Stimulated activated CD4-positive, alpha-beta T cell treated with anti-CD3 and anti-CD28 coated beads, Interleukin-12 subunit alpha, Interleukin-12 subunit beta, amount 100 ng/mL, for 24 hours (primary cell): ENCODE measurements at regions not wholly inside any gene's neighbourhood (a gene's known extent, or its start where the extent isn't known, plus 50 kb on each side); places are given as distances from the start of the nearest gene placed in this dataset.
"Not testable (repeated sequence)": the region's sequence is repeated elsewhere in the genome, so short reads cannot be mapped to it uniquely, and the experiment has no call there.

Experiments used
- DNase-seq, 2 experiments: peaks; one replicate each; pipeline ENCODE4 v3.0.0-alpha.2; 2020; ENCODE audit warnings: low read depth in 2 of 2

DNA sequence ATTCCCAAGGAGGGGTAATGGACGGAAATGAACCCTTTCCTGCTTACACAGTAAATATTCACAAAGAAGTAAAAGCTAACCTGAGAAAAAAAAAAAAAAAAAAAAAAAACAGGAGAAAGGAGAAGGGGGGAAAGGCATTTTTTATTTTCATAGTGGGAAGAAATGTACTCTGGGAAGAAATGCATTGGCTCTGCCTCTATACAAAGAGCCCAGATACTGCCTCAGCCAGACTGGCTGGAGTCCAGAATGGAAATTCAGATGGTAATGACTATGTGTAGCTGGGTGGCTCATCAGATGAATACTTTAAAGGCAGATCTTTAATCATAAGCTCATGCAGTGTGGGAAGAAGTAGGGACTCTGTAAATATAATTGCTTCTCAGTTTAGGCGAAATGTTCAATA lies 124.9 kb upstream of the ZNF608 start:
- DNase-seq: no peak

DNA sequence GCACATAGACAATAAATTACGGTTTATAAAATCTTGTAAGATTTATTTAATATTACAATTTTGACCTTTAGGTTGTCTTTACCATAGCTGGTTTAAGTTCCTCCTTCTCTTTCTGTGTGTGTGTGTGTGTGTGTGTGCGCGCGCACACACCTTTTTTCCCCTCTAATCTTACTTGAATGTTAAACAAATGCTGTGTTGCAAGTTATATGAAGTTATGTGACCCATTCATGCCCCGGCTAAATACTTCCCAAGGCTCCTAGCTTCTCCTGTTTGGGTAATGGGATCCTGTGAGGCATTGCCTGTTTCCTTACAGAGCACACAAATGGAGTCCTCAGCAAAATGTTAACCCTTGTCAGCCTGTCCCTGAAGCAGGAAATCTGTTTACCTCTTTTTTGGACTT lies 125.6 kb upstream of the ZNF608 start:
- no peak for DNase-seq

DNA sequence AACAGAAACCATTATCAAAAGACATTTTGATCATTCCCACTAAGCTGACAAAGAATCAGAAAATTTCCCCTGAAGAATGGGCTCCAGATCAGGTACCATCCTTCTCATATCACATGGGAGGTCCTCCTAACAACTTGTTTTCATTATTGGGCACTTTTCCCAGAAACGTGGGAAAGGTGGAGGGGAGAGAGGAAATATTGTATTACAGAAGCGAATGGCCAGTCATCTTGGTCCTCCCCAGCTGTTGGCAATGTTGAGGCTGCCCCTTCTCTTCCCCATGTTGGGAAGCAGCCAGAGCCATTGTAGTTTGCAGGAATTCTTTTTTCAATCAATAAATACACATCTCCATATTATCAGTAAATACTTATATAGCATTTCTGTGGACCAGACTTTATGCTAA lies 126.2 kb upstream of the ZNF608 start:
- DNase-seq: no peak

DNA sequence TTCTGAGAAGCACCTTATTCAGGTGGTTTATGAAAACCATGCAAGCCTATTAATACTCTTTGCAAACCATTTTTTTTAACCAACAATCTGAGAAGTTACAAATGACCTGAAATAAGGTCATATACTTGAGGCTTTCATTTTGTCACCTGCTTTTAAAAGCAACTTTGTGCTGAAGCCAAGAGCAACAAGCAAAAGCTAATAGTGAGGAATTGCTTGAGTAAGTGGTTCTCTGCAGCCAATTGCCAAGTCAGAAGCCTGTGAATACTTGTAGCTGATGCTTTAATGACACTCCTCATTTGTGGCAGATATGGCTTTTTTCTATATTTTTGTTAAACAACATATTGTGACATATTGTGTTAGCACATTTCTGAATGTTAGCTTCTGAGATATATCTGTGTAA lies 126.7 kb upstream of the ZNF608 start:
- DNase-seq: no peak

DNA sequence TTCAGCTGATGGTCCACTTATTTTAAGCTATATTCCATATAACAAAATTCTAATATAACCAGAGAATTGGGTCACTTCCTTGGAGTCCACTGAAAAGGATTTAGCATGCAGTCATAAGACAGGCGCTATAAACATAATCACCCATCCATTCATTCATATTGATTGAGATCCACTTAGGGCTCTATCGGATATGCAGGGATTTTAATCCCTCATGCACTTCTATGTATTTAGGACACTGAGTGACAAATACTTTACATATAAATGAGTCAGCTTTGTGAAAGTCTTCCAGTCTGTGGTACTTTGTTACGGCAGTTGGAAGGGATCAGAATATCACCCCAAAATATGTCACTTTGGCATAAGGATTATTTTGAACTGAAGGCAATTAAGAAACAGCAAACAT lies 127.3 kb upstream of the ZNF608 start:
- DNase-seq: no peak

DNA sequence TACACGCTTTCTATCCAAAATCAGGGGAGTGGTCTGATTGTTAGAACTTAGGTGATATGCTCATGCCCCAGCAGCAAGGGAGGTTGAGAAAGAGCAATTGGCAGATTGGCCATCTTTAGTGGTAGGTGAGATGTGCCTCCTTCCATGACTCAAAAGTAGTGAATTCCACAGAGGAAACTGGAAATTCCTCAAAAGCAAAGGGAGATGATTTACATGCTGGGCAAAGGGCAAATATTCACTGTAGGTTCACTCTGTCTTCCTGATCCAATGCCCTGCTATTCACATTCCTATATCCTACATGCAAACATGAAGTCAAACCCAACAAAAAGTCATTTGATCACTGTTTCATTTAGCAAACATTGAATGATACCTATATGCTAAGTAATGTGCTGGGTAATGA lies 130.1 kb upstream of the ZNF608 start:
- no peak for DNase-seq

DNA sequence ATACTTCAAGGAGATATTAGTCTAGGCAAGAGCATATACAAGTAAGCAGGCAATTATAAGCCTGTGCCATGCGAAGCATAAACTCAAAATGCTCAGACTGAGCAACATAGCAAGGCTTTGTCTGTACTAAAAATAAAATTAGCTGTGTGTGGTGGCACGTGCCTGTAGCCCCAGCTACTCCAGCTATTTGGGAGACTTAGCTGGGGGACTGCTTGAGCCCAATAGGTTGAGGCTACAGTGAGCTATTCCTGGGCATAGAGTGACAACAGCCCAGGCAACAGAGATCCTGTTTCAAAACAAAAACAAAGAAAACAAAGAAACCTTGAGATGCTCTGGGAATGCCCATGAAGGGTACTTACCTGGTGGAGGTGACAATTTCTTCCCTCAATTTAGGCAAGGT lies 130.5 kb upstream of the ZNF608 start:
- no peak for DNase-seq

DNA sequence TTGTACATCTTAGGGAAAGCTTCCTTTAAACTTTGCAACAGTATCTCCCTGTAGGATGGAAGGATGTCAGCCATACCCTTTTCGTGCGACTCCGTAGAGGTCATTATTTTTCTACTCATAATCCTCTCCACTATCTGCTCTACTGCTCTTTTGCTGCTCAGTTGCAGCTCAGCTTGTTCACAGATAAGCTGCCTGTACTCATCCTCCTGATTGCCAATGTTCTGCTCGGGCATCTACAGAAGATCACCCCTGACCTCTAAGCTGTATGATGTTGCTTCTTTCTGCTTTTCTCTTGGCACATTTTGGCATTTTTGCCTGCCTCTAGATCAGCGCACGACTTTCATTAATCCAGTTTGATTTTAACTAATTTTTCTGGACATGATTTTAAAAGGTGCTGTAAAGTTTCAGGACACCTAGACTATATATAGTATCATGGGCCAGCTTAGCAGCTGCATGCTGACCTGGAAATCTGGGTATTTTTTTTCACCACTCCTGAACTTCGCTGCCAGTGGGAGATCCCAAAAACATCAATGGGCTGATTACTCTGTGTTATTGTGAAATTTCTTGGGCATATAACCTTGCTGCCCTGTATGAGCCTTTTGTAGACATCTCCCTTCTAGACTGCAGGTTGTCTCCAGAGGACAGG lies 131.2 kb upstream of the ZNF608 start:
- no peak for DNase-seq

DNA sequence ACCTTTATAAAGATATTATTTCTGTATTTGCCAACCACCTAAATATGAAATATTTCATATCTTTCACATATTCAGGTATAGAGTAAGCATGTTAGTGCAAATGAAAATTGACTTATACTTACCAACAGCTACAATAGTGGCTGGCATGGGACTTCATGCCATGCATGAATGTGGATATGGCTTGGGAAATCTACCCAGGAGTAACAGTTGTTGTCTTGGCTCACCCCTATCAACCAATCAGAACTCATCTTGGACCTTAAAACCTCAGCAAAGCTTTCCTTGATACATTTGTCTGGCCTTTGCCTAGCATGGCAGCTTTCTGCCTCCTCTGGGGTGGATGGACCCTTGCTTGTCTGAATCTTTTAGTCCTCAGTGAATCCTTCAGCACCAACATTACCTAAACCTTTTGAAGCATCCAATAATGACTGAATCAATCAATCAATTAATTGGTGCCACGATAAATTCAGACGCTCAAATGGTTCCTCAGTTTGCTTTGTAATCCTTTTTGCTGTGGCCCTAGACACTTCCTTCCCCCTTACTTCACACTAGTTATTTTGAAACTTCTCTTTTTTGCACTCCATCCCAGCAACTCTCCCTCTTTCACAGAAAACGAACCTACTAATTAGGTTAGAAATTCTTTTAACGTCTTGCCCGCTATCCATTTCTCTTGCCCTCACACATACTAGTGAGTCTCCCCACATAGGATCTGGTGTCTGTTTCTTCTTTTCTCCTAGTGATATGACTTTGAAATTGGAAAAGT lies 132.3 kb upstream of the ZNF608 start:
- no peak for DNase-seq

DNA sequence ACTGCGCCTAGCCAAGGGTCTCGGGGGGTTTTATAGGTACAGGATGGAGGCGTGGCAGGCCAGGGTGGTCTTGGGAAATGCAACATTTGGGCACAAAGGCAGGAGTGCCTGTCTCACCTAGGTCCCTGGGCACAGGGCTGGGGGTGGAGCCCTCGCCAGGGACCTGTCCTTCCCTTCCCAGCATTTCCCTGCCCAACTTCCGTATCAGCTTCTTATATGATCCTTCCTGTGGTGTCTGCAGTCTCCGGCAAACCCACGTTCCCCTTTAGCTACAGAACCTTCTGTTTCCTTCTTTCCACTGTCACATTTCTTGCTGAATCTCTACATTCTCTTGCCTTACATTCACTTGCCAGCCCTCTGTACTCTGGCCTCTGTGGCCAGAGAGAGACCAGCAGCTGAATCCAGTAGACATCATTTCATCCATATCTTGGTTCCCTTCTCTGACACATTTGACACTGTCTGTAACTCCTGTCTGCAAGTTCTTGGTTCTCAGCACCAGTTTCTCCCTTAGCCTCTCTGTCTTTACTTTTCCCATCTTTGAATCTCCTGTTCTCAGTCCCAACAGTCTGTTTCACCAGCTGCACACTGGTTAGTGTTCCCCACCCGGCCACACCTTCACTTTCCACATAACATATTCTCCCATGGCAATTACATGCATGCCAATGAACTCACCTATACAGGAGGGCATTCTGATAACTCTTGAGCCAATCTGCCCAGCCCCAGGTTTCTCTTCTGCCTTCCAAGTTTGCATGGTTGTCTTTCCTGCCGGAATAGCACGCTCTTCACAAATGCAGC lies 134.7 kb upstream of the ZNF608 start:
- no peak for DNase-seq

DNA sequence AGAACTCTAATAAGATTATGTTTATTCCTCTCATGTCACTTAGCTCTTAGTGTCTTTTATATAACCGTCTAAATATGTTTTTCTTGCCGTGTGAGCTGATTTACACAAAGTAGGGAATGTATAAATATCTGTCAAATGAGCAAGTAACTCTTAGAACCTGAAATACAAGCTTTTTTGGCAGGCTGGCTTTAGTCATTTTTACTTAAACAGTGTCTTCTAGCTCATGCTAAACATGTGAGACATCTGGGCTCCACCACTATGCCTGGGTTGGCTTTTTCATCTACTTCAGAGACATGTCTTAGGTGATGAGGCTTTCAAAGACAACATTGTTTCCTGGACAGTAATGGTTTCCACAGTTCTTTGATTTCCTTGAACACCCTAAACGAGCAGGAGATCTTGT lies 137.2 kb upstream of the ZNF608 start:
- no peak for DNase-seq

DNA sequence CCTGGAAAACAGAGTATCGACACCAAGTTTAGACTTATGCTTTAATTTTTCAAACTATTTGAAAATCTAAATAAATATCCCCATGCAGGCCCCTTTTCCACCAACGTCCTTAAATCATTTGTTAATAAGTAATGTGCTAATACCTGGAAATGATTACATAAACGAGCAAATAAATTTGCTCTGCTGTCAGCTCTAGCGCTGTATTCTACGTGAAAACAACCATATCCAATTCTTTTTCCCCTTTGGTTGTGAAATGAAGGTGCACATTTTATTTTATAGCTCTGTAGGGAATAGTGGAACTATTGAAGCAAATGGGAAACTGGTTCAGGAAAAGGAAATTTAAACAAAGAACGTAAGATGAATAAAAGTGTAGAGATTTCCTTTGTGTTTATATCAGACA lies 137.7 kb upstream of the ZNF608 start:
- DNase-seq: no peak

DNA sequence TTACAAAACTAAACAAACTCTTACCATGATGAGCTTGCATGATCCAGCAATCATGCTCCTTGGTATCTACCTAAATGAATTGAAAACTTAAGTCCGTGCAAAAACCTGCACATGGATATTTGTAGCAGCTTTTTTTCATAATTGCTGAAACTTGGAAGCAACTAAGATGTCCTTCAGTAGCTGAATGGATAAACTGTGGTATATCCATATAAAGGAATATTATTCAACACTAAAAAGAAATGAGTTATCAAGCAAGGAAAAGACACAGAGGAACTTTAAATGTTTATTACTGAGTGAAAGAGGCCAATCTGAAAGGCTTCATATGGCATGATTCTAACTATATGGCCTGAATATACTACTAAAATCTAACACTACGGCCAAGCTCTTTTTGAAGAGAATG lies 139.1 kb upstream of the ZNF608 start:
- no peak for DNase-seq

DNA sequence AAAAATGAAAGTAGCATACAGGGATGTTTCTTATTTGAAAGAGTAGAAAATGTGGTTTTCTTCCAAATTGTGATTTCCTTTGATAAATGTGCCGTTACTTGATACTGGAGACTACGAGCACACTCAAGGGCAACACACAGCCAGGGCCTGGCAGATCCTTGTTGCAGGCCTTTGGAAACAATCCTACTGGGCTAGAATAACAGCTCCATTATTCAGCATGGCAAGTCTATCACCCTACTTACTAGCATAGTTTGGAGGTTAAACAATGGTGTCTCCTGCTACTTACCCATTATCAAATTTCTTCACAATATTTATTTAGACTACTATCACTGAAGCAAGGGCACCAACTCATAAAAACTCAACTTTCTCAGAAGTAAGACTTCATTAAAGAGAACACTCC lies 140.8 kb upstream of the ZNF608 start:
- no peak for DNase-seq

DNA sequence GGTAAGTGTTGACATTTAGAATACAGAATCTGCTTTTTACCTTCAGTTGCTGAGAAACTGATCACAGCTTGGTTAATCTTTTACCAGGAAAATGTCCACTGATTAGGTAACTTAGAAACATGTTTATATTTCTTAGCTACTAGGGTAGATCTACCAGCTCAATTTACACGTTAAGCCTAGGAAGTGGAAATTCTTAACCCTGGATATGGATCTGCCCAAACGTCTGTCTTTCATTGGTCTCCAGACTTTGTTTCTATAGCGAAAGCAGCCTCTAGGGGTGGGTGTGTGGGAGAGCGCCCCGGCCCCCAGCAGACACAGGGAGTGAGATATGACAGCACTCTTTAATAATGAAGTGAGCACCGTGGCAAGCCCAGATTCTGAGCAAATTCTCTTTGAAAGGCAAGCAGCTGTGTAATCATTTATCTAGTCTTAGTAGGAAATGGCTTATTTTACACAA lies 141.6 kb upstream of the ZNF608 start:
- DNase-seq: no peak

DNA sequence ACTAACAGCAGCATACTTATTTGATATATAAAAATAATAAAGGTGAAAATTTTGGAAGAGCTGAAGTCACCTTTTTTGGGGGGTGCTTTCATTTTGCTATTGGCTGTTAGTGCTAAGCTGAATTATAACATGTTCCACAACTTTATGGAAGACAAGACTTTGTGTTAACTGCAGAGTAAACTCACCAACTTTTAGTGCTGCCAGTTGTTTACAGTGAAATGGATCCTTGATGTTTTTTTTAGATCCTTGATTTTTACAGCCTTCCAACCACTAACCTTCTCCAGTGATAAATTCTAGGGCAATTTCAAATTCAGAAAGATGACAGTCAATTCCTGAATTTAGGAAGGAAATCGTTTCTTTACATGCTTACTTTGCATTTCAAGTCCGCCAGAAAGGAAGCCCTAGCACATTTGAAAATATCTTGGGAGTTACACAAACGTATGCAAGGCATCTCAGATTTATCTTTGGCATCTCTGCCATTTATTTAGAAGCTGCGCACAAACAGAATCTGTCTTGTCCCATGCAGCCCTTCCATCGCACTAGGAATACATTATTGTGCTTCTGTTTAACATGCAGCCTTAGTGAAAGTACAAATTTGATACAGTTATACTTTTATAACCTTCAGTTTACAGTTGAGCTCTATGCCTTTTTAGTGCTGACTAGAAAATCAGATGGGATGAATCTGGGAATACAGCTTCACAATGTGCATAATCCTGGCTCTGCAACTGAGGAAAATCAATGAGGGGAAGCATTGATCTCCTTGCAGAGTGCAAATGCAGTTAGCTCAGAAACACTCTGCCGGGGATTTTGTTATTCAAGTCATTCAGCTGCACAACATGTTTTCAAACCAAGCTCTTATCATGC lies 142.4 kb upstream of the ZNF608 start:
- no peak for DNase-seq

DNA sequence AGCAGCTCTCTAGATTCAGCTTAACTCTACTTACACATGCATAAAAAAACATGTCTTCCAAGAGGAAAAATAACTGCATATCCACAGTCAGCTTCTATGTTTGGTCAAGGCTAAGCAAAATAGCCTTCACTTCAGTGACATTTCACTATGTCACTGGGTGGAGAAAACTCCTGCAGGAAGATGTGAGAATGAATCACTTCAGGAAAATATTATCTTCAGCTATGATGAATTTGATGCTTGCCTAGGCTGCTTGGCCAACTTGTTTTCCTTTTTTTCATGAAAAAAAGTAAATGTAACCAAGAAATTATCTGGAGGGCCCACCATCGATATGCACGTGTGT lies 143.0 kb upstream of the ZNF608 start:
- no peak for DNase-seq

DNA sequence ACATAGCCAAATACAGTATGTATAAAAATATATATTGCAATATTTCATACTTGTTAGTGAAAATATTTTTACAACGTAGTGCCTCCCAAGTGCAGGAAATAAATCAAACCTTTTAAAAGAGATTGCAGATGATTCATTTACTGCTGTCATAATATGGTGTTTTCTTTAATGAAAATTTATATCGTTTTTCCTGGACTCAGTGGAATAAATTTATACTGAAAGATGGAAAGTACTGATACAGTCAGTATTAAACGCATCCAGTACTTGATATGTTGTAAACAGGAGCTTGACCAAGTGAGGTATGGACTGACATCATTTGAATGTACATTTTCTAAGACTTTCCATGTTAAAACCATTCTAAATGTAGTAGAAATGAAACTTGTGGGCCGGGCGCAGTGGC lies 143.4 kb upstream of the ZNF608 start:
- DNase-seq: no peak

DNA sequence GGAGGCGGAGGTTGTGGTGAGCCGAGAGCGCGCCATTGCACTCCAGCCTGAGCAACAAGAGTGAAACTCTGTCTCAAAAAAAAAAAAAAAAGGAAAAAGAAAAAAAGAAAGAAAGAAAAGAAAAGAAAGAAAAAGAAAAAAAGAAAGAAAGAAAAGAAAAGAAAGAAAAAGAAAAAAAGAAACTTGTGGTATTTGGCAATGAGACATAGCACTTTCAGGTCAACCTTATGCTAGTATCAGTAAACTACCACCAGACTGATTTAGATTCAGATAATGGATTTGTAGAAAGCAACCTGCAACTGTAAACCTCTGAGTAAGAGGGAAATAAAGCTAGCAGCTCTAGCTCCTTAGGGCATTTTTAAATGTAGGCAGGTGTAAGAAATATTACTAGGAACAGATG lies 144.0 kb upstream of the ZNF608 start:
- DNase-seq: not testable (repeated sequence)

DNA sequence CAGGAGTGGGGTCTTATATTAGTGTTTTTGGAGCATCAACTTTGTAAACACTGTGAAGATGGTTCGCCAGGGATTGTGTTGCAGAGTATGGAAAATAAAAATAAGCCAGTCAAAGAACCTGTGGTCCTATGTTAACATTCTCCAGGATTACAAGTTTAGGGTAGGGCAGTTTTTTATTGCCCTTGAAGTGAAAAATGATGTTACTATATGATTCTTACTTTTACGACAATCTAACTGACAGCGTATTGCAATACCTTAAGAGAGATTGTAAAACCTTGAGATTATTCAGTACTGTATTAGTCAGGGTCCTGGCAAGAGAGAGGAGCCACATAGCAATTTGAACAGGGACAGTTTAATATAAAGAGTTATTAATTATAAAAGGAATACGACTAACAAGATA lies 144.7 kb upstream of the ZNF608 start:
- no peak for DNase-seq

DNA sequence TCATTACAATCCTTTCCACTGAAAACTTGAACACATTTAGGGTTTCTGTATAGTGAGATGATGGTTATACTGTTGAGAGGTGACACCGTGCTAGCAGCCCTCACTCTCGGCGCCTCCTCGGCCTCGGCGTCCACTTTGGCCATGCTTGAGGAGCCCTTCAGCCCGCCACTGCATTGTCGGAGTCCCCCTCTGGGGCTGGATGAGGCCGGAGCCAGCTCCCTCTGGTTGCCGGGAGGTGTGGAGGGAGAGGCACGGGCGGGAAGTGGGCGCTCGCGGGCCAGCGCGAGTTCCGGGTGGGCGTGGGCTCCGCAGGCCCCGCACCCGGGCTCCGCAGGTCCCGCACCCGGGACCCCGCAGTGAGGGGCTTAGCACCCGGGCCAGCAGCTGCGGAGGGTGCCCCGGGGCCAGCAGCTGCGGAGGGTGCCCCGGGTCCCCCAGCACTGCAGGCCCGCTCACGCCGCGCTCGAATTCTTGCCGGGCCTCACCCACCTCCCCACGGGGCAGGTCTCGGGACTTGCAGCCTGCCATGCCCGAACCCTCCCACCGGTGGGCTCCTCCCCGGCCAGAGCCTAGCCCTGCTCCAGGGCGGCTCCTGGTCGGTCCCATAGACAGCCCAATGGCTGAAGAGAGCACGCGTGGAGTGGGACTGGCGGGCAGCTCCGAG lies 145.9 kb upstream of the ZNF608 start:
- DNase-seq: no peak

DNA sequence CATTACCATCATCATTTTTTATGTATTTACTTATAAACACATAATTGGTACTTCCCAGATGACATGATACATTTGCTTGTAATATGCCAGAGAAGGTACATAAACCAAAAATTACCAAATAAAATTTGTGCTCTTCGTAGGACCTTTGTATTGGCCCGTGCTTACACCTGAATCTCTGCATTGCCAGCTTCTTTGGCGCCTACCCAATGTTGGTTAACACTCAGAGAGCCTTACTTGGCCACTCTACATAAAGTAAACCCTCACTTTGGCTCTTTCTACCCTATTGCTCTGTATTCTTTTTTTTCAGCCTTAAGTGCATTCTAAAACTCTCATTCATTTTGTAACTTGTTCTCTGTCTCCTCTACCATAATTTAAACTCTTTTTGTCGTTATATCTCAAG lies 148.1 kb upstream of the ZNF608 start:
- DNase-seq: no peak
